Astrocyte of the cerebellum (primary cell): ENCODE measurements at regions not wholly inside any gene's neighbourhood (a gene's known extent, or its start where the extent isn't known, plus 50 kb on each side); places are given as distances from the start of the nearest gene placed in this dataset.
A peak's percentile ranks its signal among the peaks of the same experiment; 100 is the strongest.
"Not testable (repeated sequence)": the region's sequence is repeated elsewhere in the genome, so short reads cannot be mapped to it uniquely, and the experiment has no call there.

Experiments
- DNase-seq: peaks from one replicate; pipeline ENCODE4 v3.0.0-alpha.2; 2011; ENCODE audit warnings: low read depth
- H3K4me3 ChIP-seq: 2 replicates; pipeline ENCODE4 v1.5.1; 2011; ENCODE audit warnings: mild to moderate bottlenecking, low read depth, low read length, moderate library complexity
- CTCF ChIP-seq: IDR thresholded peaks from 2 replicates; pipeline ENCODE4 v1.5.1; 2012; ENCODE audit warnings: low read length, low read depth, moderate library complexity, mild to moderate bottlenecking; ENCODE audit errors: missing control alignments
- in situ Hi-C: cut with HindIII; loops from 2 replicates; pipeline ENCODE4 v1.10.0; 2017; ENCODE audit warnings: low sequenced_read_pairs

- TF ChIP-seq CTCF = no peak
- no peak for DNase-seq
- H3K4me3 ChIP-seq = no peak overlapping the region
- in situ Hi-C loops = no loop called here
These were observed 253.0 kb upstream of the SOX4 start for GRCh38 chr6:21340573-21340972.

GRCh38 chr6:21341910-21342309 is 251.6 kb upstream of the SOX4 start:
- in situ Hi-C loops = no loop called here
- TF ChIP-seq CTCF = no peak

DNA sequence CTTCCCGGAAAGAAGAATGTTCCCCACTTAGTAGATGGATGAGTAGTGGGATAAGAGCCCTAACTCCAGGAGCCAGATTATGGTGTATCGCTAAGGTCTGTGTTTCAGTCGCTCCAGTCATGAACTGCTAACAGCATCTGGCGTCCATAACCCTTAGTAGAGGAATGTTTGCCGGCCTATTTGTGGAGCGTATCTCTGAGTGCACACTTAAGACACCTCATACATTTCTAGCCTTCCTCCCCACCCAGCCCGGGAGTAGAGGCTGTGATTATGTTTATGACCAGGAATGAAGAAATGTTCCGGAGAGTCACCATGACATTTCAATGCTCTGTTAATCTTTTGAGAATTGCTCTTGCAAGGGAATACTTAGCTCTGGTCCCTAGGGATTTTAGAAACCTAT is 251.1 kb upstream of the SOX4 start:
- no peak for DNase-seq
- H3K4me3 ChIP-seq = no peak overlapping the region
- in situ Hi-C loops = no loop called here
- no peak for TF ChIP-seq CTCF

More at GRCh38 chr6:21341910-21342309, 251.6 kb upstream of the SOX4 start:
- no peak for DNase-seq
- no peak overlapping the region for H3K4me3 ChIP-seq

DNA sequence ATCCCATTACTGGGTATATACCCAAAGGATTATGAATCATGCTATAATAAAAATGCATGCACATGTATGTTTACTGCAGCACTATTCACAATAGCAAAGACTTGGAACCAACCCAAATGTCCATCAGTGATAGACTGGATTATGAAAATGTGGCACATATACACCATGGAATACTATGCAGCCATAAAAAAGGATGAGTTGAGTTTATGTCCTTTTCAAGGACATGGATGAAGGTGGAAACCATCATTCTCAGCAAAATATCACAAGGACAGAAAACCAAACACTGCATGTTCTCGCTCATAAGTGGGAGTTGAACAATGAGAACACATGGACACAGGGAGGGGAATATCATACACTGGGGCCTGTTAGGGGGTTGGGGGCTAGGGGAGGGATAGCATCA is 247.8 kb upstream of the SOX4 start:
- DNase-seq, in situ Hi-C loops: not testable (repeated sequence)

DNA sequence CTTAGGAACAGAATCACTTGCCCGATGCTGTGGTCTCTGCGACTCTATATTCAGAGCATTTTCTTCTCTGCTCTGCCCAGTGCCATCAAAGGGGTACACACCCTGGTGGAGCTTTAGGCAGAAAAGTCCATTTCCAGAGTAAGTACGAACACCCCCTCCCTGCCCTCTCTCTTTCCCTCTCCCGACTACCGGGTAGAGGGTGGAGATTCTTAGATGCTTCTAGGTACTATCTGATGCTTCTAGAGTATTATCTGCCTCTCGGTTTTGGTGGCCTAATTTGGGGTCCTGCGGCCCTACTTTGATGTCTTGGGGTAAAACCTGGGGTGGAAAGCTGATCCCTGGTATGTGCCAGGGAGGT is 245.4 kb upstream of the SOX4 start:
- no peak for DNase-seq
- in situ Hi-C loops = no loop called here
- no peak for TF ChIP-seq CTCF
- no peak overlapping the region for H3K4me3 ChIP-seq

More for the DNA sequence above, 247.8 kb upstream of the SOX4 start:
- H3K4me3 ChIP-seq = not testable (repeated sequence)

GRCh38 chr6:21348504-21349195 is 244.9 kb upstream of the SOX4 start:
- in situ Hi-C loops = no loop called here
- no peak for TF ChIP-seq CTCF
- no peak overlapping the region for H3K4me3 ChIP-seq
- DNase-seq = peak; percentile 44

- TF ChIP-seq CTCF = no peak
- H3K4me3 ChIP-seq = no peak overlapping the region
- no peak for DNase-seq
- in situ Hi-C loops = no loop called here
These were observed 243.7 kb upstream of the SOX4 start for GRCh38 chr6:21349834-21350233.
